Neural progenitor cell (in vitro differentiated cells): ENCODE measurements at regions not wholly inside any gene's neighbourhood (a gene's known extent, or its start where the extent isn't known, plus 50 kb on each side); places are given as distances from the start of the nearest gene placed in this dataset.
"Not testable (repeated sequence)": the region's sequence is repeated elsewhere in the genome, so short reads cannot be mapped to it uniquely, and the experiment has no call there.

Experiments used
- DNase-seq: peaks from one replicate; pipeline ENCODE4 v3.0.0-alpha.2; 2016; ENCODE audit warnings: low spot score
- H2AFZ ChIP-seq: fragments of 200-600 bp; sonication (generic); replicated peaks from 2 replicates; pipeline ENCODE4 v1.6.1; 2016; ENCODE audit warnings: antibody characterized with exemption
- H3F3A ChIP-seq: fragments of 200-600 bp; sonication (generic); 2 replicates; pipeline ENCODE4 v1.6.1; 2016; ENCODE audit warnings: antibody characterized with exemption, low read depth
- H3K27ac ChIP-seq: fragments of 200-600 bp; sonication (generic); 2 replicates; pipeline ENCODE4 v1.5.1; 2016; ENCODE audit warnings: mild to moderate bottlenecking
- H3K27me3 ChIP-seq: fragments of 200-600 bp; sonication (generic); 2 replicates; pipeline ENCODE4 v1.6.1; 2016; ENCODE audit warnings: mild to moderate bottlenecking, moderate library complexity
- H3K36me3 ChIP-seq: fragments of 200-600 bp; sonication (generic); 2 replicates; pipeline ENCODE4 v1.5.1; 2016
- H3K4me1 ChIP-seq: fragments of 200-600 bp; sonication (generic); 2 replicates; pipeline ENCODE4 v1.6.1; 2016; ENCODE audit warnings: mixed run types
- H3K4me2 ChIP-seq: fragments of 200-600 bp; sonication (generic); 2 replicates; pipeline ENCODE4 v1.6.1; 2016
- H3K4me3 ChIP-seq: fragments of 200-600 bp; sonication (generic); 2 replicates; pipeline ENCODE4 v1.5.1; 2016
- H3K79me2 ChIP-seq: fragments of 200-600 bp; sonication (generic); 2 replicates; pipeline ENCODE4 v1.6.1; 2016; ENCODE audit warnings: low read depth
- H3K9ac ChIP-seq: fragments of 200-600 bp; sonication (generic); 2 replicates; pipeline ENCODE4 v1.6.1; 2016
- H3K9me3 ChIP-seq: fragments of 200-600 bp; sonication (generic); 2 replicates; pipeline ENCODE4 v1.5.1; 2016; ENCODE audit warnings: low read depth
- H4K20me1 ChIP-seq: fragments of 200-600 bp; sonication (generic); 2 replicates; pipeline ENCODE4 v1.6.1; 2016; ENCODE audit warnings: low read depth
- H3K27ac Mint-ChIP-seq: 3 replicates; pipeline ENCODE4 v1.8.0; 2021; ENCODE audit warnings: mixed read lengths
- H3K27me3 Mint-ChIP-seq: 2 replicates; pipeline ENCODE4 v1.8.0; 2022; ENCODE audit warnings: low read depth, mild to moderate bottlenecking, inconsistent platforms, moderate library complexity, mixed read lengths; ENCODE audit not compliant: insufficient read depth
- H3K36me3 Mint-ChIP-seq: 3 replicates; pipeline ENCODE4 v1.8.0; 2021; ENCODE audit warnings: mixed read lengths
- H3K4me1 Mint-ChIP-seq: 3 replicates; pipeline ENCODE4 v1.8.0; 2021; ENCODE audit warnings: mixed read lengths
- H3K4me3 Mint-ChIP-seq: 3 replicates; pipeline ENCODE4 v1.8.0; 2021; ENCODE audit warnings: mild to moderate bottlenecking, moderate library complexity, mixed read lengths
- H3K9me3 Mint-ChIP-seq: 3 replicates; pipeline ENCODE4 v1.8.0; 2020; ENCODE audit warnings: mixed read lengths
- EZH2 ChIP-seq: fragments of 200-600 bp; sonication (generic); IDR thresholded peaks from 2 replicates; pipeline ENCODE4 v1.6.1; 2017; ENCODE audit warnings: antibody characterized with exemption, mild to moderate bottlenecking, moderate library complexity
- EZH2phosphoT487 ChIP-seq: fragments of 200-600 bp; sonication (generic); IDR thresholded peaks from 2 replicates; pipeline ENCODE4 v1.6.1; 2017; ENCODE audit warnings: antibody characterized with exemption
- TF ChIP-seq, protein P1 (sequence below): fragments of 200-600 bp; sonication (generic); IDR thresholded peaks from 2 replicates; pipeline ENCODE4 v1.5.1; 2017; ENCODE audit warnings: antibody characterized with exemption, mild to moderate bottlenecking

DNA sequence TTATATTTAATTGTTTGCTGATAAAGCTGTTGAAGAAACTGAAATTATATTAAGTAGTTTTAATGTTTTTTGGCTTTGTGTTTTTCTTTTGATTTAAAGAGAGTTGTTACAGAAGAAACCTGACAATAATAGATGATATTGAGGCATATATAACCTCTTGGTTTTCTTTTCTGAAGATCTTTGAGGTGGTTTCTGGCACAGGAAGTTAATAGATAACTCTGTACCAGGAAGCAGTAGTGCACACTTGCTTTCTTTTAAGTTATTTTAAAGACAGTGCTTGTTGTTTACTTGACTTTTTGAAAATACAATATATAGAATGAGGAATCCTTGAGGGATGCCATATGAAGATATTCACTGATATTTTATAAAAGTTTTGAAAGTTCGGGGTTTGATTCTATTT lies 209.0 kb upstream of the FBXO33 start:
- Histone ChIP-seq H3K4me1 (no peaks in the 10 kb centered on the region), H3K36me3 (no peaks in the 10 kb centered on the region), H2AFZ (no peak overlapping the region), H3K27me3 (no peaks in the 10 kb centered on the region), H3K9me3 (no peaks in the 10 kb centered on the region), H4K20me1 (no peaks in the 10 kb centered on the region), H3K27ac (no peak overlapping the region), H3K4me3 (no peak overlapping the region), H3F3A (no peaks in the 10 kb centered on the region), H3K79me2 (no peaks in the 10 kb centered on the region), H3K9ac (no peak overlapping the region), H3K4me2 (no peak overlapping the region)
- Mint-ChIP-seq H3K36me3 (peaks cover 2% of the 10 kb centered on the region), H3K4me3 (no peak overlapping the region), H3K9me3 (peaks cover 3% of the 10 kb centered on the region), H3K27me3 (peaks cover 2% of the 10 kb centered on the region), H3K27ac (no peak overlapping the region), H3K4me1 (no peaks in the 10 kb centered on the region)
- TF ChIP-seq EZH2 = no peak
- TF ChIP-seq EZH2phosphoT487 = no peak
- TF ChIP-seq, protein P1, sequence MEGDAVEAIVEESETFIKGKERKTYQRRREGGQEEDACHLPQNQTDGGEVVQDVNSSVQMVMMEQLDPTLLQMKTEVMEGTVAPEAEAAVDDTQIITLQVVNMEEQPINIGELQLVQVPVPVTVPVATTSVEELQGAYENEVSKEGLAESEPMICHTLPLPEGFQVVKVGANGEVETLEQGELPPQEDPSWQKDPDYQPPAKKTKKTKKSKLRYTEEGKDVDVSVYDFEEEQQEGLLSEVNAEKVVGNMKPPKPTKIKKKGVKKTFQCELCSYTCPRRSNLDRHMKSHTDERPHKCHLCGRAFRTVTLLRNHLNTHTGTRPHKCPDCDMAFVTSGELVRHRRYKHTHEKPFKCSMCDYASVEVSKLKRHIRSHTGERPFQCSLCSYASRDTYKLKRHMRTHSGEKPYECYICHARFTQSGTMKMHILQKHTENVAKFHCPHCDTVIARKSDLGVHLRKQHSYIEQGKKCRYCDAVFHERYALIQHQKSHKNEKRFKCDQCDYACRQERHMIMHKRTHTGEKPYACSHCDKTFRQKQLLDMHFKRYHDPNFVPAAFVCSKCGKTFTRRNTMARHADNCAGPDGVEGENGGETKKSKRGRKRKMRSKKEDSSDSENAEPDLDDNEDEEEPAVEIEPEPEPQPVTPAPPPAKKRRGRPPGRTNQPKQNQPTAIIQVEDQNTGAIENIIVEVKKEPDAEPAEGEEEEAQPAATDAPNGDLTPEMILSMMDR = no peak
- DNase-seq = no peak

DNA sequence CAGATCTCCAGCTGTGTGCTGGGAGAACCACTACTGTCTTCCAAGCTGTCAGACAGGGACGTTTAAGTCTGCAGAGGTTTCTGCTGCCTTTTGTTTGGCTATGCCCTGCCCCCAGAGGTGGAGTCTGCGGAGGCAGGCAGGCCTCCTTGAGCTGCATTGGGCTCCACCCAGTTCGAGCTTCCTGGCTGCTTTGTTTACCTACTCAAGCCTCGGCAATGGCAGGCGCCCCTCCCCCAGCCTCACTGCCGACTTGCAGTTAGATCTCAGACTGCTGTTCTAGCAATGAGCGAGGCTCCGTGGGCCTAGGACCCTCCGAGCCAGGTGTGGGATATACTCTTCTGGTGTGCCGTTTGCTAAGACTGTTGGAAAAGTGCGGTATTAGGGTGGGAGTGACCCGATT lies 206.8 kb upstream of the FBXO33 start:
- H3K79me2 ChIP-seq, H3K9ac ChIP-seq, H3K27me3 ChIP-seq, H4K20me1 ChIP-seq, H3K9me3 Mint-ChIP-seq, H2AFZ ChIP-seq, H3K27me3 Mint-ChIP-seq, H3K36me3 Mint-ChIP-seq, H3K4me3 ChIP-seq, H3K4me1 ChIP-seq, H3K27ac ChIP-seq, H3F3A ChIP-seq, H3K27ac Mint-ChIP-seq, H3K4me1 Mint-ChIP-seq, H3K36me3 ChIP-seq, H3K9me3 ChIP-seq, H3K4me3 Mint-ChIP-seq, DNase-seq, H3K4me2 ChIP-seq: not testable (repeated sequence)

DNA sequence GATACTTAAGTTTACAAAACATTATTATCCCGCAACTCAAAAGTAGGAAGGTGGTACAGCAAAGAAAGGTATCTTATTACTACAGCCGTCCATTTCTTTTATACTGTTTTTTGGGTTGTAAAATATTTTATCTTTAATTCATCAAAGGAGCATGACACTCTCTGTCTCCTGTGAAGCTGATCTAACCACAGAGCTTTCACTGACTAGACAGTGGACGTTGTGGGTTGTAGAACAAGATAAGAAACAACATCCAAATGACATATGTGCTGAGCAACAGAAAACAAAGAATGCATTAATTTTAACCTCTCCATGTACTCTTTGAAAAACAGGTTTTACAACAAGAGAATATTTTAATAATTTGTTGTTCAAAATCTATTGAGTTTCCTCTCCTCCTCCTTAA lies 195.9 kb upstream of the FBXO33 start:
- Histone ChIP-seq H3K9ac (no peak overlapping the region), H3K4me2 (no peak overlapping the region), H3K27me3 (no peaks in the 10 kb centered on the region), H3K4me1 (no peaks in the 10 kb centered on the region), H4K20me1 (no peaks in the 10 kb centered on the region), H3F3A (no peaks in the 10 kb centered on the region), H3K4me3 (no peak overlapping the region), H3K27ac (no peak overlapping the region), H2AFZ (no peak overlapping the region), H3K9me3 (no peaks in the 10 kb centered on the region), H3K36me3 (no peaks in the 10 kb centered on the region), H3K79me2 (no peaks in the 10 kb centered on the region)
- TF ChIP-seq EZH2 (no peak), EZH2phosphoT487 (no peak)
- TF ChIP-seq, protein P1 = no peak
- Mint-ChIP-seq H3K4me3 (no peak overlapping the region), H3K9me3 (peaks cover 1% of the 10 kb centered on the region), H3K36me3 (no peaks in the 10 kb centered on the region), H3K27ac (no peak overlapping the region), H3K27me3 (no peaks in the 10 kb centered on the region), H3K4me1 (no peaks in the 10 kb centered on the region)
- DNase-seq = no peak

DNA sequence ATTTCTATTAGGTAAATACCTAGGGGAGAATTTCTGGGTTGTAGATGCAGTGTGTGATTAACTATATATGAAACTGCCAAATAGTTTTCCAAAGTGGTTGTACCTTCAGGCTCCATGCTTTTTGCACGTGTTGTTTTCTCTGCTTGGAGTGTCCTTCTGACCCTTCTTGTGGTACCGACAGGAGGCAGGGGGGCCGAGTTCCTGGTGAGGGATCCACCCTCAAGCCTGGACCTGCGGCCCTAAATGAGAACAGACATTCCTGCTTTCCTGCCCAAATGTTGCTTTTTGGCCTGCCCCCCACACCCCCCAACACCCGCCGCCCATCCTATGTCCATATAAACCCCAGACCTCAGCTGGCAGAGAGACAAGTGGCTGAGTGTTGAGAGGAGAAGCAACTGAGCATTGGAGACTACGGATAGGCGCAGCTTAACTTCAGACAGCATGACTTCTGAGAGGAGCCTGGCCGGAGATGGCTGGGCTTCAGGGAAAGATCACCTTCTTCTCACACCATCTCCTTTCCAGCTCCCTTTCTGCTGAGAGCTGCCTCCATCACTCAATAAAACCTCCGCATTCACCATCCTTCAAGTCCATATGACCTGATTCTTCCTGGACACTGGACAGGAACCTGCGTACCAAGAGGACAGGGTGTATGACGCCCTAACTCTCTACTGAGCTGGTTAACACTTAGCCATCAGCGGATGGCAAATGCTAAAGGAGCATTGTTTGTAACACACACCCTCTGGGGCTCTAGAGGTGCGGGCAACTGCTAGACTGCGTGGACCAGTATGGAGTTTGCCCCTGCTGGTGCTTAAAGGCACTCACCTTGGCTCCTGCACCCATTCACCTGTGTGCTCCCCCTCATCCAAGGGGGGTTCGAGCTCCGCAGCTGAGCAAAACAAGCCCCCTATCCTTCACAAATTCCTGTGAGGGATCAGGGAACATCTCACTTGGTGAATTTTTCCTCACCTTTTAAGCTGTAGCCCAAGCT lies 194.7 kb upstream of the FBXO33 start:
- Mint-ChIP-seq H3K36me3 (no peaks in the 10 kb centered on the region), H3K4me3 (no peak overlapping the region), H3K27me3 (no peaks in the 10 kb centered on the region), H3K27ac (no peak overlapping the region), H3K4me1 (no peaks in the 10 kb centered on the region), H3K9me3 (peaks cover 3% of the 10 kb centered on the region)
- H3F3A ChIP-seq = no peaks in the 10 kb centered on the region
- TF ChIP-seq EZH2phosphoT487 (no peak), EZH2 (no peak)
- TF ChIP-seq, protein P1 = no peak
- no peaks in the 10 kb centered on the region for H3K4me1 ChIP-seq
- no peak overlapping the region for H2AFZ ChIP-seq
- H3K27me3 ChIP-seq = no peaks in the 10 kb centered on the region
- no peak for DNase-seq
- H3K79me2 ChIP-seq = no peaks in the 10 kb centered on the region
- no peak overlapping the region for H3K9ac ChIP-seq
- peaks cover 6% of the 10 kb centered on the region for H3K9me3 ChIP-seq
- no peak overlapping the region for H3K27ac ChIP-seq
- H3K4me3 ChIP-seq = no peak overlapping the region
- no peaks in the 10 kb centered on the region for H3K36me3 ChIP-seq
- H3K4me2 ChIP-seq = no peak overlapping the region
- H4K20me1 ChIP-seq = no peaks in the 10 kb centered on the region
